NB4 (cell line): ENCODE measurements at regions not wholly inside any gene's neighbourhood (a gene's known extent, or its start where the extent isn't known, plus 50 kb on each side); places are given as distances from the start of the nearest gene placed in this dataset.
"Not testable (repeated sequence)": the region's sequence is repeated elsewhere in the genome, so short reads cannot be mapped to it uniquely, and the experiment has no call there.

Experiments
- CTCF ChIP-seq: IDR thresholded peaks from one replicate; pipeline ENCODE4 v1.5.1; 2012; ENCODE audit warnings: low read depth, low read length
- POLR2A ChIP-seq: IDR thresholded peaks from 2 replicates; pipeline ENCODE4 v1.6.1; 2011; ENCODE audit warnings: mild to moderate bottlenecking; ENCODE audit not compliant: insufficient read length; ENCODE audit errors: extremely low read depth

GRCh38 chr18:51508410-51508809, 310.9 kb upstream of the MEX3C start:
- TF ChIP-seq CTCF, POLR2A: not testable (repeated sequence)
